Colonic mucosa (tissue), 4 donors: ENCODE measurements at regions not wholly inside any gene's neighbourhood (a gene's known extent, or its start where the extent isn't known, plus 50 kb on each side); places are given as distances from the start of the nearest gene placed in this dataset.

Experiments used
- DNase-seq: peaks from one replicate; pipeline ENCODE4 v3.0.0-alpha.2; 2020
- H3K27ac ChIP-seq: fragments of 200-600 bp; one replicate; pipeline ENCODE4 v1.8.0; 2021
- H3K27me3 ChIP-seq: fragments of 200-600 bp; one replicate; pipeline ENCODE4 v1.8.0; 2021
- H3K36me3 ChIP-seq: fragments of 200-600 bp; one replicate; pipeline ENCODE4 v1.8.0; 2021
- H3K4me1 ChIP-seq: fragments of 200-600 bp; one replicate; pipeline ENCODE4 v1.8.0; 2021; ENCODE audit warnings: mild to moderate bottlenecking
- H3K4me3 ChIP-seq: fragments of 200-600 bp; one replicate; pipeline ENCODE4 v1.8.0; 2021
- H3K9ac ChIP-seq, 2 donors: one replicate each; pipeline ENCODE4 v1.7.0; 2013; ENCODE audit warnings: control low read depth in 2 of 2, low read depth in 2 of 2, low read length in 2 of 2
- H3K9me3 ChIP-seq: fragments of 200-600 bp; one replicate; pipeline ENCODE4 v1.8.0; 2021
- intact Hi-C: fragments of 100-400 bp; cut with DNase I; formaldehyde crosslinking; loops from one replicate; pipeline ENCODE4 v1.14.1; 2022
- TF ChIP-seq, protein P1 (sequence below): fragments of 200-600 bp; IDR thresholded peaks from one replicate; pipeline ENCODE4 v1.8.0; 2022; ENCODE audit warnings: antibody characterized with exemption, mild to moderate bottlenecking
- donor health status: healthy.
- donor health status: DM: no; HTN: no; CAD: no.
- donor health status: DM: no; HTN: no; CAD: no.

DNA sequence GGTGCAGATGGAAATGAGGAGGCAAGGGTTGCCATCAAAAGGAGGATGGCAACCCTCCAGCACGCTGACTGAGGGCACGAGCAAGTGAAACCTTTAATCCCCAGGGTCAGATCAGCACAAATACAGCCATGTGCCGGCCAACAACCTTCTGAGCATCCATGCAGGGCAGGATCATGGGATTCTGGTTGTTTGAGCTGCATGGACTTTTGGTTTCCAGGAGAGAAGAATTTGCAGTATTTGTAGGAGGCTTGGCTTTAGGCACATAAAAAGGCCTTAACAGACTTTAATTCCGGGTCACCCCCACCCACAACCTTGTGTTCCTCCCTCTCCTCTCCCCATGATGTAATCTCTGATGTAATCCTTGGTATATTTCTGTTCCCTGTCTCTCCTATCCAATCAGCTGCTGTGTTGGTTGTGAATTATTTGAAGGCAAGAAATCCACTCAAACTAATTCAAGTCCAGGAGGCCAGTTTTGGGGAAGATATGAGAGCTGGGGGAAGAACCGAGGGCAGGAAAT is 254.3 kb downstream of the SHQ1 start:
- intact Hi-C loops: no loop called here
- Histone ChIP-seq H3K9me3 (no peaks in the 10 kb centered on the region), H3K36me3 (no peaks in the 10 kb centered on the region), H3K4me1 (no peaks in the 10 kb centered on the region), H3K27ac (no peak overlapping the region), H3K4me3 (no peak overlapping the region), H3K9ac (no peak overlapping the region), H3K27me3 (no peaks in the 10 kb centered on the region)
- DNase-seq: no peak
- TF ChIP-seq, protein P1, sequence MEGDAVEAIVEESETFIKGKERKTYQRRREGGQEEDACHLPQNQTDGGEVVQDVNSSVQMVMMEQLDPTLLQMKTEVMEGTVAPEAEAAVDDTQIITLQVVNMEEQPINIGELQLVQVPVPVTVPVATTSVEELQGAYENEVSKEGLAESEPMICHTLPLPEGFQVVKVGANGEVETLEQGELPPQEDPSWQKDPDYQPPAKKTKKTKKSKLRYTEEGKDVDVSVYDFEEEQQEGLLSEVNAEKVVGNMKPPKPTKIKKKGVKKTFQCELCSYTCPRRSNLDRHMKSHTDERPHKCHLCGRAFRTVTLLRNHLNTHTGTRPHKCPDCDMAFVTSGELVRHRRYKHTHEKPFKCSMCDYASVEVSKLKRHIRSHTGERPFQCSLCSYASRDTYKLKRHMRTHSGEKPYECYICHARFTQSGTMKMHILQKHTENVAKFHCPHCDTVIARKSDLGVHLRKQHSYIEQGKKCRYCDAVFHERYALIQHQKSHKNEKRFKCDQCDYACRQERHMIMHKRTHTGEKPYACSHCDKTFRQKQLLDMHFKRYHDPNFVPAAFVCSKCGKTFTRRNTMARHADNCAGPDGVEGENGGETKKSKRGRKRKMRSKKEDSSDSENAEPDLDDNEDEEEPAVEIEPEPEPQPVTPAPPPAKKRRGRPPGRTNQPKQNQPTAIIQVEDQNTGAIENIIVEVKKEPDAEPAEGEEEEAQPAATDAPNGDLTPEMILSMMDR: no peak

DNA sequence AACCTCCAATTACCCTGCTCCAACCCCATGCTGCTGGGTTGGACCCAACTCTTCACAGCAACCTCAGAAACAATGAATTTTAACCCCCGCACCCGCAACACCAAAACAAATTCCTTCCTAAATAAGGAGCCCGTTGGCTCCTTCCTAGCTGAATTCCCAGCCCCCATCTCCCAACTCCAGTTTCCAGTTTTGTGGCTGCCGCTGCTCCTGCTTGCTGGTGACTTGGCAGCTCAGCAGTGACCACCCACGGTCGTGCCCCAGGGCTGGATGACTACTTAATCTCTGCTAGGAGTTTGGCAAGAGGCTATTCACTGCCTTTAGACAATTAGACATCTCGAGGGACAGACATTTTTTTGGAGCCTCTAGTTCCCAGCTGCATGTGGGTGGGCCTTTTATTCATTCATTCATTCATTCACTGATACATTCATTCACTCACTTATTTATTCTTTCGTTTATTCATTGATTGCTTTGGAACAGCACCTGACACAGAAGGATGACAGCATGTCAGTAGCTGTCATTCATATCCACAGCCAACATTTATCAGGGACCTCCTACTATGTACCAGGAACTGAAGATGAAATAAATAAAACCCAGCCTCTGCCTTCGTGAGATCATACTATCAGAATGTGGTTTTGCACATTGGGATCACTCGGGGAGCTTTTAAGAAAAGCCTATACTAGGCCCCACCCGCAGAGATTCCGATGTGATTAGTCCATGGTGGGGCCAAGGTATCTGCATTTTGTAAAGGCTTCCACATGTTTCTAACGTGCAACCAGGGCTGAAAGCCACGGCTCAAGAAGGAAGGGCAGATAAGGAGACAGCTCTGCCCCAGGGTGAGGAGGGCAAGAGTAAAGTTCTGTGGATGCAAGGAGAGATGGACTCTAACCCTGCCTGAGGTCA is 256.5 kb downstream of the SHQ1 start:
- no peaks in the 10 kb centered on the region for H3K36me3 ChIP-seq
- DNase-seq: peak; percentile 30
- no peaks in the 10 kb centered on the region for H3K4me1 ChIP-seq
- TF ChIP-seq, protein P1: no peak
- intact Hi-C loops: no loop called here
- no peak overlapping the region for H3K4me3 ChIP-seq
- H3K27ac ChIP-seq: no peak overlapping the region
- H3K27me3 ChIP-seq: no peaks in the 10 kb centered on the region
- no peaks in the 10 kb centered on the region for H3K9me3 ChIP-seq
- no peak overlapping the region for H3K9ac ChIP-seq

DNA sequence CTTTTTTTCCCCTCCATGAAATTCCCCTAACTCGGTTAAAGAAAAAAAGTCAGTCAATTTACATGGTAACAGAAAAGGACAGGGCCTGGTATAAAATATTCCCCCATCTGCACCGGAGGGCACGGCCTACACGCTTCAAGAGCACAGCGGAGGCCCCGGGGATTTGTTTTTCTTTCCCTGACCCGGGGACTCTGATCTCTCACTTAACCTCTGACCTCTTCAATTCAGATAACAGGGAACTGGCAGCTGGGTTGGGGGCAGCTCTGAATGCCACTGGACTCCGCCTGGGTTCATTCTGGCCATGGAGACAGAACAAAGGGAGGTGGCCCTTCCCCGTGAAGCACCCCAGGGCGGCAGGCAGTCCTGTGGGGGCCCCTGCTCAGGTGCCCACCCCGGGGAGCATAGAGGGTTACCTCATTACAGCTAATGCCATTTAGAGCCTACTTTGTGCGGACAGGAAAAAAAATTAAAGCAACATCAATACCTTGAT is 257.5 kb downstream of the SHQ1 start:
- Histone ChIP-seq H3K9me3 (no peaks in the 10 kb centered on the region), H3K27ac (no peak overlapping the region), H3K4me1 (no peaks in the 10 kb centered on the region), H3K36me3 (no peaks in the 10 kb centered on the region), H3K27me3 (no peaks in the 10 kb centered on the region), H3K4me3 (no peak overlapping the region), H3K9ac (no peak overlapping the region)
- TF ChIP-seq, protein P1: no peak
- intact Hi-C loops: no loop called here
- DNase-seq: no peak

DNA sequence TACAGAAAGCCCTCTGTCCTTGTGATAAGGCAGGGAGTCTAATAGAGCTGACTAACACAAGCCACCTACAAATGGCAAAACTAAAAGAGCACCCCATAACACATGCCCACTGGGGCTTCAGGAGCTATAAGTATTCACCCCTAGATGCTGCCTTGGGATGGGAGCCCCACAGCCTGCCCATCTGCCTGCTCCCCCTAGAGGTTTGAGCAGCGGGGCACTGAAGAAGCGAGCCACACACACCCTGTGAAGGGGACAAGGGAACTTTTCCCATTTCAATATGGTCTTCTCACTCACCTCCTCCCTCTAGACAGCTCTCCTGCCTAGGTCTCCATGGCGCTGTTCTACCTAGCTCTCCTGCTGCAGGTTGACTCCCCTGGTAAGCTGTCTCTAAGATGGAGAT is 261.0 kb downstream of the SHQ1 start:
- Histone ChIP-seq H3K27me3 (no peaks in the 10 kb centered on the region), H3K4me3 (no peak overlapping the region), H3K9ac (no peak overlapping the region), H3K36me3 (no peaks in the 10 kb centered on the region), H3K27ac (no peak overlapping the region), H3K4me1 (no peaks in the 10 kb centered on the region), H3K9me3 (no peaks in the 10 kb centered on the region)
- intact Hi-C loops: no loop called here
- DNase-seq: no peak
- TF ChIP-seq, protein P1: no peak

DNA sequence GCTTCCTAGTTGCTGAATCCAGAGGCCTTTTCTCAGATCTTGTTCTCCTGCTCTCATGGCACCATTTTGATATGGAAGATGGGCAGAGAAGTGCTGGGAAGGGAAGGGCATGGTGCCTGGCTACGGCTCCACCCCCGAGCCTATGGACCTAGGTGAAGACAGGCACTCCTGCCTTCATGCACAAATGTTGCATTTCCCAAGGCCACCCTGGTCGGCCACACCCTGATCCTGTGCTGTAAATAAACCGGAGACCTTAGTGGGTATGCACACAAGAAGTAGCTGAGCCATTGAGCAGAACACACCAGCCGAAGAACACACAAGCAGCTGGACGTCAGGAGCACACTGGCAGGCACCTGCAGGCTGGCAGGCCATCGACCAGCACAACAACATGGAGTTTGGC is 261.6 kb downstream of the SHQ1 start:
- Histone ChIP-seq H3K9me3 (no peaks in the 10 kb centered on the region), H3K36me3 (no peaks in the 10 kb centered on the region), H3K4me1 (no peaks in the 10 kb centered on the region), H3K4me3 (no peak overlapping the region), H3K27ac (no peak overlapping the region), H3K9ac (no peak overlapping the region), H3K27me3 (no peaks in the 10 kb centered on the region)
- no peak for DNase-seq
- TF ChIP-seq, protein P1: no peak
- intact Hi-C loops: no loop called here
